K562 (cell line): ENCODE measurements at regions not wholly inside any gene's neighbourhood (a gene's known extent, or its start where the extent isn't known, plus 50 kb on each side); places are given as distances from the start of the nearest gene placed in this dataset.
A peak's percentile ranks its signal among the peaks of the same experiment; 100 is the strongest.

Source experiments
- ATAC-seq: fragments of 200-7000 bp; cut with Tn5 transposase; 3 replicates; pipeline ENCODE4 v1.9.1; 2020; ENCODE audit warnings: moderate library complexity
- BruUV-seq: library from RNA; stranded (reverse); fragments of 400-500 nt; replicated peaks from 2 replicates; lab custom pipeline; 2021; lab: Mats Ljungman, UMichigan
- CTCF ChIA-PET: fragments of 300-600 bp; formaldehyde crosslinking; extraction: SDS; loops from one replicate; lab custom pipeline; 2021; ENCODE audit warnings: low intra/inter-chr PET ratio; lab: Yijun Ruan, JAX
- POLR2A ChIA-PET: fragments of 300-600, 350-650 bp; sonication (Branson Sonifier 250); formaldehyde crosslinking; extraction: SDS; loops from one replicate; lab custom pipeline; 2021; ENCODE audit warnings: antibody characterized with exemption, inconsistent platforms; lab: Yijun Ruan, JAX
- DNase-seq, 4 experiments: peaks; one replicate each; pipeline versions ENCODE4 v3.0.0 to v3.0.0-alpha.2; 2011 to 2018; ENCODE audit warnings: low spot score in 3 of 4, mixed read lengths in 3 of 4; ENCODE audit errors: extremely low read depth in 1 of 4
- FAIRE-seq: peaks from 2 replicates; lab custom pipeline; 2011; peaks lifted over from hg19 to GRCh38; lab: Jason Lieb, UNC
- H2AFZ ChIP-seq: 2 replicates; pipeline ENCODE4 v1.6.0; 2011; ENCODE audit warnings: low read depth, low read length, control low read depth, inconsistent platforms
- H3K27ac ChIP-seq: fragments of 200-600 bp; 3 replicates; pipeline ENCODE4 v1.8.0; 2011; ENCODE audit warnings: low read depth, mild to moderate bottlenecking, control low read depth, inconsistent platforms, low read length, moderate library complexity, mixed read lengths; ENCODE audit errors: extremely low read depth
- H3K27me3 ChIP-seq, 2 experiments: fragments of 300-600 bp in 1 of 2; 2 replicates in 1 of 2; 3 replicates in 1 of 2; pipeline versions ENCODE4 v1.6.0 to v1.8.0; 2011; ENCODE audit warnings: inconsistent platforms in 2 of 2, low read length in 2 of 2, mild to moderate bottlenecking in 1 of 2, mixed read lengths in 1 of 2, moderate library complexity in 1 of 2; ENCODE audit not compliant: control insufficient read depth in 2 of 2, insufficient read depth in 2 of 2
- H3K36me3 ChIP-seq: fragments of 300-600 bp; 3 replicates; pipeline ENCODE4 v1.8.0; 2011; ENCODE audit warnings: mild to moderate bottlenecking, low read length, inconsistent platforms; ENCODE audit not compliant: control insufficient read depth, insufficient read depth
- H3K4me1 ChIP-seq, 2 experiments: fragments of 200-600 bp in 1 of 2; replicated peaks in 1 of 2; 2 replicates in 1 of 2; 3 replicates in 1 of 2; pipeline versions ENCODE4 v1.5.1 to v1.8.0; 2011; ENCODE audit warnings: inconsistent platforms in 2 of 2, low read length in 2 of 2, mild to moderate bottlenecking in 1 of 2, mixed read lengths in 1 of 2, moderate library complexity in 1 of 2; ENCODE audit not compliant: control insufficient read depth in 2 of 2, insufficient read depth in 2 of 2
- H3K4me2 ChIP-seq: 2 replicates; pipeline ENCODE4 v1.6.1; 2011; ENCODE audit warnings: low read length, control low read depth, inconsistent platforms, mixed read lengths; ENCODE audit not compliant: insufficient read depth
- H3K4me3 ChIP-seq: fragments of 200-600 bp; sonication (generic), shearing (Covaris generic); 2 replicates; pipeline ENCODE4 v1.5.1; 2016; ENCODE audit warnings: control low read depth, inconsistent platforms
- H3K79me2 ChIP-seq: fragments of 200-600 bp; 3 replicates; pipeline ENCODE4 v1.8.0; 2011; ENCODE audit warnings: low read length, inconsistent platforms; ENCODE audit not compliant: control insufficient read depth, insufficient read depth
- H3K9ac ChIP-seq, 2 experiments: 2 replicates each; pipeline versions ENCODE4 v1.6.0 to v1.6.1; 2011; ENCODE audit warnings: low read depth in 2 of 2, low read length in 2 of 2, control low read depth in 1 of 2, inconsistent platforms in 1 of 2, mild to moderate bottlenecking in 1 of 2, mixed read lengths in 1 of 2; ENCODE audit not compliant: insufficient read depth in 1 of 2
- H3K9me1 ChIP-seq: one replicate; pipeline ENCODE4 v1.6.0; 2011; ENCODE audit warnings: inconsistent platforms, mild to moderate bottlenecking, low read length, moderate library complexity; ENCODE audit not compliant: control insufficient read depth, insufficient read depth
- H3K9me3 ChIP-seq: replicated peaks from 2 replicates; pipeline ENCODE4 v1.5.1; 2011; ENCODE audit warnings: low read depth, low read length, inconsistent platforms; ENCODE audit not compliant: control insufficient read depth, insufficient read depth
- H4K20me1 ChIP-seq: replicated peaks from 2 replicates; pipeline ENCODE4 v1.6.1; 2011; ENCODE audit warnings: low read length, inconsistent platforms, mixed read lengths; ENCODE audit not compliant: control insufficient read depth, insufficient read depth
- HNRNPL ChIP-seq: fragments of 200-400 bp; formaldehyde crosslinking; IDR thresholded peaks from 2 replicates; pipeline ENCODE4 v1.6.1; 2017; ENCODE audit warnings: low read depth, mild to moderate bottlenecking, low read length
- PRDM10 ChIP-seq: fragments of 450-650 bp; IDR thresholded peaks from 2 replicates; pipeline ENCODE4 v1.6.1; 2018; ENCODE audit not compliant: partially characterized antibody
- RFX1 ChIP-seq: fragments of 450-650 bp; IDR thresholded peaks from 2 replicates; pipeline ENCODE4 v1.6.1; 2016; ENCODE audit warnings: mild to moderate bottlenecking, moderate library complexity
- WGBS: fragments of 100-300 bp; shearing (Covaris generic); methylation state at CpG from one replicate; pipeline ENCODE4 v1.1.6; 2016; ENCODE audit warnings: low coverage, mixed read lengths; ENCODE audit not compliant: insufficient coverage; ENCODE audit errors: missing lambda C conversion rate; 5-methylcytosine and 5-hydroxymethylcytosine counted together
- in situ Hi-C: fragments of 300-500 bp; cut with MboI; formaldehyde crosslinking; loops from 4 replicates; pipeline ENCODE4 v1.15.0; 2018; ENCODE audit warnings: inconsistent platforms, mixed read lengths
- intact Hi-C: fragments of 100-400 bp; cut with micrococcal nuclease; formaldehyde crosslinking; loops from 2 replicates; pipeline ENCODE4 v1.14.2; 2022

GRCh38 chr16:87207965-87208364 is 109.2 kb downstream of the C16orf95 start:
- DNase-seq: no peak
- Histone ChIP-seq H3K9ac (no peak overlapping the region), H2AFZ (no peak overlapping the region), H3K9me3 (no peaks in the 10 kb centered on the region), H3K27me3 (0 out of 5 replicates have a peak, but pooled peaks cover 0 to 4% of the 10 kb centered on the region in 2 experiments), H3K4me2 (no peak overlapping the region), H3K27ac (no peak overlapping the region), H3K79me2 (no peaks in the 10 kb centered on the region), H4K20me1 (no peaks in the 10 kb centered on the region), H3K4me1 (no peaks in the 10 kb centered on the region), H3K36me3 (no peaks in the 10 kb centered on the region), H3K4me3 (no peak overlapping the region), H3K9me1 (no peaks in the 10 kb centered on the region)
- WGBS: 8% methylated on average over 3 of the region's 3 CpGs
- intact Hi-C loops (no loop called here), in situ Hi-C loops (no loop called here)
- ChIA-PET CTCF (no interaction called here), POLR2A (interaction anchor here (0.6 kb wide), 1 partner anchor 11 kb away, joined by 5 read pairs; no protein-coding TSS in a partner anchor)
- FAIRE-seq: no peak
- BruUV-seq: no TSS peak
- no peak for ATAC-seq
- TF ChIP-seq HNRNPL (no peak), RFX1 (peak; percentile 35; the same call in 1 of the 2 replicates), PRDM10 (no peak)
